GM21737 (cell line): ENCODE measurements at regions not wholly inside any gene's neighbourhood (a gene's known extent, or its start where the extent isn't known, plus 50 kb on each side); places are given as distances from the start of the nearest gene placed in this dataset.

ENCODE experiments used
- ATAC-seq: cut with Tn5 transposase; IDR thresholded peaks from one replicate; pipeline ENCODE4 v1.9.1; 2021; ENCODE audit warnings: mild to moderate bottlenecking, moderate library complexity; ENCODE audit not compliant: unreplicated experiment

DNA sequence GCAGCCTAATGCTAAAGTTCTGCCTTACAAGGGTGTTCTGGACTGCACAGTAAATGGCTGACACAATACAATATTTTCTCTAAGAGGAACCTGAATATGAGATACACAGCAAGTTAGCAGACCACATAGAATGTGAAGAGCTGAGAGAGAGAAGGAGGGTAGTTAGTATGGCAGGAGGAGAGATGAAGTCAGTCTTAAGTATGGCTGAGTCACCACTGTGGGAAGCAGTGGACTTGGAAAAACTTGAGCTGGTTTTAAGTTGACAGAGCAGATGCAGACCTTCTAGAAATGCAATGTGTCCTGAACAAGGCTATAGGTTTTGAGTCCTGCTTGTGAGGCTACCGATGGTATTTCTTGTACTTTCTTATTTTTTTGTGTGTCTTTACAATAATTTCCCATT lies 172.5 kb downstream of the SH2D1A start:
- ATAC-seq = no peak

DNA sequence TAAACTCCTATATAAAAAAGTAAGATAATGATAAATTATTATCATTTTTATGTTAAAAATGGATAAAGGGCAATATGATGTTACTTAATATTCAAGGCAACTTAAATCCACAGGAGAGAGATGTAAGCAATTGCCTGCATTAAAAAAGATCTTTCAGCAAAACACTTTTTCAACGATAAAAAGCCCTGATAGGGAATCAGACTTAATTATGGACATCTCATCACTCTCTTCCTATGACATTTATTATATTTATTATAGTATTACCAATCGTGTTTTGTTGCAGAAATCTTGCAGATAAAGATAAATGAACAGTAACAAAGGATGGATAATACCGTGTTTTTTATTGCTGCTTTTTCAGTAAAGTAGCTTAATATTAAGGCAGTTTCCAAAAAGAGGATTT lies 178.5 kb downstream of the SH2D1A start:
- ATAC-seq = no peak

DNA sequence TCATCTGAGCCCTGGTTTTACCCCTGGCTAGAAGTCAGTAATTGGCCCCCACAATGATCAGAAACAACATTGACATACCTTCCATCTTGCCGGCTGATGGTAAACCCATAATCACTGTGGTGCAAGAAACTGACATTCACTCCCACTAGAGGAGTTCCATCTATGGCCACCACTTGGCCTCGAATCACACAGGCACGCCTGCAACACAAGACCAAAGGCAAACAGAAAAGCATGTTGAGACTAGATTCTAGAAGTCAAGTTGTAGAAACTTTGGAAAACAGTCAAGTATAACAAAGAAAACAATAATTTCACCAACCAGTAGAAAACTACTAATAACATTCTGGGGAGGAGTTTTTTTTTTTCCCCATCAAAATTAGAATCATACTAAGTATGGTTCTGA lies 183.4 kb downstream of the SH2D1A start:
- ATAC-seq = no peak

DNA sequence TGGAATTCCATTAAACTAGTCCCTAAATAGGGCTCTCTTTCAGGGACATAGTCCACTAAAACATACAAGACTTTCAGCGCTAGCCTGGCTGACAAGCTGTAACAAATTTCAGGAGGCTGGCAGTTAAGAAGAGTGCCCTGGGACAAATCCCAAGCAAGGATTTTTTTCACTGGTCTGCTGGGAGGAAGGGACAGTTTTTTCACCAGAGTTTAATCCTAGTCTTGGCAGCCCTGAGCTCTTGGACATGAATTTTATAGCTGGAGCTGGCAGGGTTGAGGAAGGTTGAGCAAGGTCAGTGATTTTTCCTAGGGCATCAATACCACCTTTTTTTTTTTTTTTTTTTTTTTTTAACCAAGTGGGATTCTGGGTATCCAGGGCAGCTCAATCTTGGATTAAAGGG lies 184.4 kb downstream of the SH2D1A start:
- no peak for ATAC-seq

DNA sequence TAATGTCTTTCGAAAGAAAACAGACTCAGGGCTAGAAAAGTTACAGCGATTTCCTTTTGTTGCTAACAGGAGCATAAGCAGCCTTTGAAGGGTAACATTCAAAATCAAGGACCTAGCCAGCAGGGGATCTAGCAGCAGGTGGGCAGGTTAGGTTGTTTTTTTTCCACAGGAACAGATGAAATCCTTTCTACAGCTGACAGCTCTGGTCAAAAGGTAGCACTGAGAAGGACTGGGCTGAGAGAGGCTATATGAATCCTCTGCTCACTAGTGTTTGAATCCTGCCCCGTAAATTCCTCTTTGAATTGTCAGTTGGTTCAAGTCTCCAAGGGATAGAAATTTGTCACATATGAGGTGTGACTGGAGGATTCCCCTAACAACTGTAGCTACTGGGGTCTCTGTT lies 188.2 kb downstream of the SH2D1A start:
- ATAC-seq = no peak

DNA sequence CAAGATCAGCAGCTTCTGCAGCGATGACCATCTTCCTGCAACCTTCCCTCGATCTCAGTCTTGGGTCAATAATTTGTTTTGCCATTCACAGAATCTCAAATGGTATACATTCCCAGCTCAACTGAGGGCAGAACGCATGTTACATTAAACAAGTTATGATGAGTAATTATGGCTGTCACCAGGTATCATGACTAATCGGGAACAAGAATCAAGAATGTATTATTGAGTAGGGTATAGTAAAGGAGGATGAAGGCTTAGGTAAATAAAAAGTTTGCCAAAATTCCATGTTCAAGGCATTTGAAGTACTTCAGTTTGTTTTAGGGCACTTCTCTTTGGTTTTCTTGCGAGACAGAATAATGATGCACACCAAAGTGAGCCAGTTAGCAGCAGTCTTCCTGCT lies 194.1 kb downstream of the SH2D1A start:
- ATAC-seq = no peak

DNA sequence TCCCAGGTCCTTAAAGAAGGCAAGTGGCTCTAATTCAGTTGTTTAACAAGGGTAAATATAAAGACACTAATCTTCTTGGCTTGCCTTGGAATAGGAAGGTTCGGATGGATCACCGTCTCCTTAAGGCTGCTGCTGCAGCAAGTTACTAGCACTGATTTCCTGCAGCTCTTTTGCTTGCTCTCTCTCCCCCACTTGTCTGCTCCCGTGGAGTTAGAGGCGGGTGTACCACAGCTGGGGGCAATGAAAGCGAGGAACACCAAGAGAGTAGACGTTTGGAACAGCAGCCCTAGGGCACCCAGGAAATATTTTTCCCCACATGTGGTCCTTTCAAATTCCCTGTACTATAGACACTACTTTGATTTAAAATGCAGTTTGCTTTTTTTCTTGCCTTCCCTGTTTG lies 202.2 kb downstream of the SH2D1A start:
- no peak for ATAC-seq

DNA sequence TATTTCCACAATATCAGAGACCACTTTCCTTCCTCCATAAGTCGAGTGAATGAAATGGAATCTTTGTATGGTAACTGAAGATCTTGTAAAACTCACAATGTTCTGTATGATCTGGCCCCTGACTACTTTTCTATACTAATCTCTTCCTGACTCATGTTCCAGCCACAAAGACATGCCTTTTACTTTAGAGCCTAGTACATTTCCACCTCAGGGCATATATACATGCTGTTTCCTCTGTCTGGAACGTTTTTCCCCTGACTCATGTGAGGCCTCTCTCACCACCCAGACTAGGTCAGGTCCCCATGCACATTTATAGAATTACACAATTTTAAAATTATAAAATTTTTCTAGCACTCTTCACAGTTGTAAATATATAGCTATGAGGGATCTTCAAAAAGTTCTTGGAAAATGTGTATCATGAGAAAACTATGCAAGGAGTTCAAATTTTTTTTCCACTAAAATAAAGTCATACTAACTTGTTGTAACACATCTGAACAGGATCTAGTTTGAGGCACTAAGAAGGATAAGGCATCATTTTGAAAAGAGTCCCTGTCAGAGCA lies 208.8 kb downstream of the SH2D1A start:
- ATAC-seq = no peak

DNA sequence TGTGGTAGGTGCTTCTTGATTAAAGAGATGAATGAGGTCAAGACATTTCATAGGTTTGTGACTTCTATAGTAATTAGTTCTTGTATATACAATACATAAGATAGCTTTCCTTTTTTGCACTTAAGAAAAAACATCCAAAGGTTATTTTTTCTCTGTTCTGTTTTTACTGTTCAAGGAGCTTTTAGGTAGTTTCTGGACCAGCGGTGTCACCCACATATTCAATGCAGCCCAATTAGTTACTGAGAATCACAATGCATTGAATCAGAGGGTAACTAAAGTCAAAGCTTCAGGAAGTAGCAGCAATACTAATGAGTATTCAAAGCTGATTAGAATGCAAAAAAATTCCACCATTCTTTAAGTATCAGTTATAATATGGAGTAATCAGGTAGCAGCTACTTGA lies 211.6 kb downstream of the SH2D1A start:
- ATAC-seq = no peak

DNA sequence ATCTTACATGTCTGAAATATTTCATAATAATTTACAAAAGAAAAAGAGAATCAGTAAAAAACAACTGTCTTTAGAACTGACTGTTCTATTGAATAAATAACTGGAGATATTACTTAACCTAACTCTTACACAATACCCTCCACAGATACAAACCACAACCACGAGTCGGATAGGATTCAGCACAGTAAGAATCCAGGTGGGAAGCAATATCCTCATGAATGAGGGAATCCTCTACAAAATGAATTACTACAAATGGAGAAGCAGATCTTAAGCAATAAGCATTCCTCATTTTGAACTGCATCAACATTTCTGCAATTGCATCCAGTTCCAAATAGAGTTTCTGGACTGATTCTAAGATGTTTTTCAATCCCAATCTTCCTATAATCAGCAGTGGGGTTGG lies 227.1 kb downstream of the SH2D1A start:
- ATAC-seq = no peak

DNA sequence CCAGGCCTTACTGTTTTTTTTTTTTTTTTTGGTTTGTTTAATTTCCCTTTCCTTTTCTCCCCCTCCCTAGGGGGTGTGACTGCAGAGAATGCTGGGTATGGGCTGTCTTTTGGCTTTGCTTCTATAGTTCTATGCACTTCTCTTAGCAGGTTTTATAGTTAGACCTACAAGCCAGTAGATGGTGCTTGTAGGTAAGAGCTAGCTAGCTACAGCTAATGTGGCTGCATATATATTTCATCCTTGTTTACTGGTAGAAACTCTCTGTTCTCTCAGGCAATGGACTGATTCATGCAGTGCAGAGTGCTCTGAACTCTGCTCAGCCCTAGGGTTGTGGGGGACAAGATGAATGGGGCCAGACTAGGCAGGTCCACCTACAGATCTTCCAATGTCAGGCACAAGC lies 246.4 kb downstream of the SH2D1A start:
- no peak for ATAC-seq

DNA sequence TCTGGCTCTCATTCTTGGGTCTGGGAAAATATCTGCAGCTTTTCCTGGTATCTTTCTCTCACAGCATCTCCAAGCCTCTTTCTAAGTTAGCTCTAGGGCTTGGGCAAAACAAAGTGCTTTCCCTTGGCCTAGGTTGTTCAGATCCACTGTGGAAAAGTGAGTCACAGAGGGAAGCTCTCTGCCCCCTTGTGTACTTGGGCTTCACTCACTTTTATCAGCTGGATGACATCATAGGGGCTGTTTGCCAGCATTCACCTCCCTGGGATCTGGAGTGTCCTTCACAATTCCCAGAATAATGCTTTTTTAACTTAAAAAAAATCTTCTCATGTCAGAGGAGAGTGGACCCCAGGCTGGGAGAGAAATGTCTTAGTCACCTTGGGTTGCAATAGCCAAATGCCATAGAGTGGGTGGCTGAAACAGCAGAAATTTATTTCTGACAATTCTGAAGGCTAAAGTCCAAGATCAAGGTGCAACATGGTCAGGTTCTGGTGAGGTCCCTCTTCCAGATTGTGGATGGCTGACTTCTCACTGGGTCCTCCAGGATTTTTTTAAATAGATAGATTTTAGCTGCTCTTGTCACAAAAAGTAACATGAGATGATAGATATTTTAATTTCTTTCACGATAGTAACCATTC lies 247.8 kb downstream of the SH2D1A start:
- ATAC-seq = no peak

DNA sequence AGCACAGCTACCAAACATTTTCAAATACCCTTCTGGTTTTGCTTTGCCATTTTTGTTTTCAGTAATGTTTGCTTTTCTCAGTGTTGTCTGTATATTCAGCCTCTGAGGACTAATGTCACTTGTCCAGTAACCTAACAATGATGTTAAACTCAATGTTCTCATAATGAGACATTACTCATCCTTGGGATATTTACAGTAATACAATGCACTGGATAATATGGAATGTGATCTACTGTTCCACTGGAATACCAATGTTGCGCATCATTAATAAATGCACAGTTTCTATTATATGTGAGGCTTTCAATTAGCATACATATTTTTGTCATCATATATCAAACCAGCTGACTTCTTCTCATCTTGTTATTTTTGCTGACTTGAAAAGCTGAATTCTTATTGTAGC lies 259.1 kb downstream of the SH2D1A start:
- no peak for ATAC-seq

DNA sequence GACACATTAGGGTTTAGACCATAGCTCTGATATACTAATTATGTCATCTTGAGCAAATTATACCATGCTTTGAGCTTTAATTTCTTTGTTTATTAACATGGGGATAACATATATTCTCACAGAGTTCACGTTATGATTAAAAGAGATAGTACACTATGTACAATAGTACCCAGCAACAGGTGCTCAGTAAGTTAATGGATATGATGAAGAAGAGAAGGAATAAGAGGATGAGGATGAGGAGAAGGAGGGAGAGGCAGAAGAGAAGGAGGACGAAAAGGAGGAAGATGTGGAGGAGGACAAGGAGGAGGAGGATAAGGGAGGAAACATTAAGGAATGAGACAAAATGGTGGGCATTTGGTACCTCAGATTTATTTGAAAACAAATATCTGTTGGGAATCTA lies 260.4 kb downstream of the SH2D1A start:
- no peak for ATAC-seq

DNA sequence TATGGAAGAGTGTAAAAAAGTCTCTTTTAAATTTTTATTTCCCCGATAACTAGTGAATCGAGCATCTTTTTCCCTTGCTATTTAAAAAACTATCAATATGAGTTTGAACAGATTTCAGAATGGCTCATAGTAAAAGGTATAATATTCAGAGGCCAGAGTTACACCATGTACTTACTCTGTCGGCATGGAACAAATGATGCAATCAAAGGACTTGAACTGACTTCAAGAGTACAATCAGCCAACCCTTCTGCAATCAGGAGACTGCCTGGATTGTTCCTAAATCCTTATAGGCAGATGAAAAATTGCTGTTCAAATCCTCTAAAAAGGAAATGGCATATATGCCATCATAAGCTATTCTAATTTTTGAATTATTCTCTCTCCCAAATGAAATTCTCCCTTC lies 273.3 kb downstream of the SH2D1A start:
- no peak for ATAC-seq

DNA sequence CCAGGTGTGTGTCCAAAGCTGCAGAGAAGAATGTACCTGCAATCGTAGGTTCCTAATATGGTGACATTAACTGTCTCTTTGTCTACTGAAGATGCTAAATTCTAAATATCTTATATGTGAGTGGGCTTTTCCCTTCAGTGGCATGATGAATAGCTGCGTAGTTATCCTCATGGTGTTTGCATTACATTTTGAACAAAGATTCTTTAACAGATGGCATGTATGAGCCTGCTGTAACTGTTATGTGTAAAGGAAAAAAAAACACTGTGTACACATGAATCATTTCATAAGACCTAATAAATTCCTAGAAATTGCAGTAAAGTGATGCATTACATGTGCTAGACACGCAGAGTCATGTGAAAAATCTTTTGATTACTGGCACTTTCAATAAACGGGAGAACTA lies 288.0 kb downstream of the SH2D1A start:
- ATAC-seq = no peak

DNA sequence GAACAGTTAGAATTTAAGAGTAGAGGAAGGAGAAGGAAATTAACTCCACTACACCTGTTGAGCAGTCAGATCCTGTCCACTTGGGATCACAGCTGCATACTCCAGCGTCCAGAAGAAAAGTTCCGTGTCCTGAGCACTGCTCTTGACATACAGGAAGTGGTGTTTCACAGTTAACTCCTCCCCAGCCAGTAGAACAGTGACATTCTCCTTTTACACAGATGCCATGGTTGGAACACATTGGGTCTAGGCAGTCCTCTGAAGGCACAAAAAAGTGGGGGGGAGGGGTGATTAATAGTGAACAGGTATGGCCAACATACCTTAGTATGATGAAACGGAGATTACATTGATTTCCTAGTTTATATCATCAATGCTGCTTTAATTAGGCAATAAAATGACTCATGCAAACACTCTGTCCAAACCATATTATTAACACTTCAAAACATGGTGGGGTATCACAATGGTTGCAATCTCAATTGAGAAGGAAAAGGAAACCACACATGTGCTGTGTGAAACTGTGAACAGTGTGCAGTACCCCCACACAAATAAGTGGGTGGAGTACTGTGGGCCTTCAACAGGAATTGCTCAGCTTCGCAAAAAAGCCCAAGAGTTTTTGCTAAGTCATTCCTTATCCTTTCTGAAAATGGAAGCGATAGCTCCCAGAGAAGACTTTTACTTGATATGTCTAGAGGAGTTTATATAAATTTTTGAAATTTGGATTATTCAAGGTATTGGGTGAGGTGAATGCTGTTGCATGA lies 295.6 kb downstream of the SH2D1A start:
- ATAC-seq = no peak

DNA sequence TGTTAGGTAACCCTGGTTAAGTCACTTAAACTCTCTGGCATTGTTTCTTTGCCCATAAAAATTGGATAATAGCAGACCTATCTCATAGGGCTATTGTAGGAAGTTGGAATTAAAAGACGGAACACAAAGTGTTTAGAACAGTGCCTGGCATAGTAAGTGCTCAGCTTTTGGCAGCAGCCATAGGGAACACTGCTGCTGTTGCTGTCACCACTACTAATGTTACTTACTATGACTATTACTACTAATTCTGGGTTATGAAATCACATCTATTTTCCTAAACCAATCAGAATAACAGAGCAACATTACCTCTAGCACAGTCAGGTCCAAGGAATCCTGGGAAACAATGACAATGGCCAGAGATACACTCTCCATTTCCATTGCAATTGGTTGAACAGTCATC lies 300.0 kb downstream of the SH2D1A start:
- no peak for ATAC-seq

DNA sequence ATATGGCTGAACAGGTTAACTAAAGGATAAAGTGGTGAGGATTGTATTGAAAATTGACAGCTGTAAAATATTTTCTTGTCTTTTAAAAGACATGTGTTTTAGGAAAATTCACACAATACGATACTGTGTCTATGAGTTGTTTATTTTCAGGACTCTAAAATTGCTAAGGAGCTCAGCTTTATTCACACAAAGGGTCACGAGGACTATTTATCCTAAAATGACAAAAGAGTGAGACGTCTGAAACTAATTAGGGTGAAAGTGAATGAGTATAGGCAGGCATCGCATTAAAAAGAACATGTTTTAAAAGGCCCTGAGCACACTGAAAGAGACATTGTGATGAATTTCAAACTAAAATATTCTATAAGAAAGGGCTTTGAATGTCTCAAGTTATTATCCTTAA lies 304.7 kb downstream of the SH2D1A start:
- ATAC-seq = no peak

DNA sequence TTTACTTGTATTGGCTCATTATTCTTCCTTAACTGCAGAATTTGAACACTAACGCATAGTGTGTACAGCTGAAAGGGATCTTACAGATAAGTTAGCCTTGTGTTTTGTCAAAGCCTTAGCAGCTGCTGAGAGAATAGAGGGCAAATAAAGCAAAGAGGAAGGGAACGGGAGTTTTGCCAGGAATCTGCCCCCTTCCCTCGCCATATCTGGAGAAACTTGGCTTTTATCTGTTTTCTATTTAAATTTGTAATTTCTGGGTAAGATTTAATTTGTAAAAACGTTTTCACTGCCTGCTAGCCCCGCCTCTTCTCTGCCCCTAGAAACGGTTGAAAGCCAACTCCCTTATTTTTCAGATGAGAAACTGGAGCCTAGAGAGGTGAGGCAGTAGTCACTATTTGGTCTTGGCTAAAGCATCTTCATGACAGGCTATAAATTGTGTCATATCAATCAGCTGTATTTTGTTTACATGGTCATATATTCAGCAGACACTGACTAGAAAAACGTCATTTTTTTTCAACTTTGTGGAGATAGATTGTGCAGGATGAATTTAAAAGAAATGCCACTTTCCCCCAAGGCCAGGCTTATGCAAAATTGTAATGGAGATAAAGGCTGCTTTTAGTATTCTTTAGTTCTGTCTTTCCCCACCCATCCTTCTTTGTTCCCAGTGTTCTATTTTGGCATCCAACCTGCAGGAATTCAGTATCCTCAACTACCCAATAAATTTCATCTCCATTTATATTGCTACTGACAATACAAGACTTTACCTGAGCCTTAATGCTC lies 319.4 kb downstream of the SH2D1A start:
- ATAC-seq = no peak

DNA sequence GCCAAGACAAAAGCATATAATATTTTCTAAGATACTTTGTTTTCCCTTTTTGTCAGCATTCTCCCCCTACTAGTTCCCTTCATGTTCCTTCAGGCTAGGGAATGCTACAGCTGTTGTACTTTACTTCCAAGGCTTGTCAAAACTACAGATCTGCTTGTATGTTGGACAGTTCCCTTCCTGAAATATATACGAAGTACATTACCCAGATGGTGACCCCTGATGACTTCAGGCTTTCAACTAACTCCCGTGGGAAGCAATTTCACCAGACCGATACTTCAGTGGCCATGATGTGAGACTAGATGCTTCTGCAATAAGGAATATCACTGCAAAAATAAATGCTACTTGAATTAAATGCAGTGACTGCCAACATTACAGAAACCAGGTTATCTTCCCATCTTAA lies 332.8 kb downstream of the SH2D1A start:
- no peak for ATAC-seq

DNA sequence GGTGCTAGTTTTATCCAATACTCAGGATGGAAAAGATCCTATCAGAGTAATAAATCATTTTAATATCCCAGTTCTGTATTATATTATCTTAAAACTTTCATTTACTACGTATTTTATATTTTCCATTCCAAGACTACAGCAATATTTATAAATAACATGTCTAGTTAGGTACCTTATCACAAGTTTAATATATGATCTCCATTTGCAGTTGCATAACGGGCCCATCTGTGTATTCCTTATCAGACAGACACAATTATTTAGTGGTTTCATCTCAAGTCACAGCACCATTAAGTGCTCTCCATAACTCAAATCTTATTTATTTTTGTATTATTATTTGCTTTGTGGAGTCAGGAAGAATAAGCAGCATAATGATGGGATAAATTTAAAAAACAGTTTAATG lies 333.9 kb downstream of the SH2D1A start:
- no peak for ATAC-seq
